ENCODE measurements at regions not wholly inside any gene's neighbourhood (a gene's known extent, or its start where the extent isn't known, plus 50 kb on each side); places are given as distances from the start of the nearest gene placed in this dataset.

DNA sequence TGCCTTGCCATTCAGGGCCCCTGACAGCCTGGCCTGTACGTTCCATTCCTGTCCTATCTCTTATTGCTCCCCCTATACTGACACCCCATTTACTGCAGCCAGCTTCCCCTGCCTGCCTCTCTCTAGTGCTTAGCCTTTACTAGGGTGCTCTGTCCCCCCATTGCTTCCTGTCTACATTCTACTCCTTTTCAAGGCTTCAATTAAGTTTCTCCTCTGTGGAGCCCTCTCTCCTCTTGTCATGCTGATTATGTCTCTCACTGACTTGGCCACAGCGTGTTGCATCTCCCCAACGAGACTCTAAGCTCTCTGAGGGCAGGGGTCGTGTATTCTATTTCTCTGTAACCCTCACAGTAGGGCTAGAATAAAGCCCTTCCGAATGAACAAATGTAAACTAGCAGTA lies 185.2 kb downstream of the RPLP1 start:
- Histone ChIP-seq H3K27me3 (no peaks in the 10 kb centered on the region), H3K9me3 (peaks cover 0 to 5% (median 0%) of the 10 kb centered on the region in 3 donors), H3K4me1 (no peaks in the 10 kb centered on the region), H3K4me3 (no peak overlapping the region), H3K36me3 (no peaks in the 10 kb centered on the region), H3K27ac (no peak overlapping the region)
- no peak for DNase-seq
- TF ChIP-seq CTCF (IDR thresholded peaks at IDR 0.05), result no peak
- intact Hi-C loops (cut with DNase I; ENCODE audit: low total_unique reads), result no loop called here

DNA sequence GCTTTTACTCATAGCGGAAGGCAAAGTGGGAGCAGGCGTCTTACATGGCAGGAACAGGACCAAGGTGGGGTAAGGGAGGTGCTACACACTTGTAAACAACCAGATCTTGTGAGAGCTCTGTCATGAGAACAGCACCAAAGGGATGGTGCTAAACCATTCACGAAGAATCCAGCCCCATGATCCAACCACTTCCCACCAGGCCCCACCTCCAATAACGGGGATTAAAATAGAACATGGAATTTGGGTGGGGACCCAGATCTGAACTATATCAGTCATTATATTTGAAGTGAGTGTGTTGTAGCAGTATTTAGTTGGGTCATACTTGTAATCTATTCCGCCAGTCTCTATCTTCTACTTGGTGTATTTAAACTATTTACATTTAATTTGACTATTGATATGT lies 190.9 kb downstream of the RPLP1 start:
- TF ChIP-seq CTCF (IDR thresholded peaks at IDR 0.05), result no peak

GRCh38 chr15:69643971-69644370 lies 191.4 kb downstream of the RPLP1 start:
- Histone ChIP-seq H3K27ac (no peak overlapping the region), H3K4me1 (no peaks in the 10 kb centered on the region), H3K36me3 (no peaks in the 10 kb centered on the region), H3K4me3 (no peak overlapping the region), H3K27me3 (peaks cover 0 to 6% of the 10 kb centered on the region in 2 donors), H3K9me3 (peaks cover 0 to 5% (median 0%) of the 10 kb centered on the region in 3 donors)
- intact Hi-C loops (cut with DNase I; ENCODE audit: low total_unique reads), result no loop called here
- TF ChIP-seq CTCF (IDR thresholded peaks at IDR 0.05), result no peak
- no peak for DNase-seq

More for the DNA sequence above, 190.9 kb downstream of the RPLP1 start:
- no peaks in the 10 kb centered on the region for H3K36me3 ChIP-seq
- intact Hi-C loops (cut with DNase I; ENCODE audit: low total_unique reads), result no loop called here
- peaks cover 0 to 5% (median 0%) of the 10 kb centered on the region in 3 donors for H3K9me3 ChIP-seq
- no peak overlapping the region for H3K4me3 ChIP-seq
- no peak overlapping the region for H3K27ac ChIP-seq
- H3K27me3 ChIP-seq, result peaks cover 0 to 6% of the 10 kb centered on the region in 2 donors
- DNase-seq, result no peak
- no peaks in the 10 kb centered on the region for H3K4me1 ChIP-seq

DNA sequence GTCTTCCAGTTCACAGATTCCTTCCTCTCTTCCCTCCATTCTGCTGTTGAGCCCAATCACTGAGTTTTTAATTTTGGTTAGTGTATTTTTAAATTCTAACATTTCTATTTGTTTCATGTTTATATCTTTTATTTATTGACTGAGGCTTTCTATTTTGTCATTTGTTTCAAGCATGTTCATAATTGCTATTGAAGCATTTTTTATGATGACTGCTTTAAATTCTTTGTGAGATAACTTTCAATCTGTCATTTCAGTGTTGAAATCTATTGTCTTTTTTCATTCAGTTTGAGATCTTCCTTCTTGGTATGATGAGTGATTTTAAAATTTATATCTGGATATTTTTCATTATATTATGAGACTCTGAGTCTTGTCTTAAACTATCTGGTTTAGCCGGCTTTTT lies 192.3 kb downstream of the RPLP1 start:
- Histone ChIP-seq H3K36me3 (no peaks in the 10 kb centered on the region), H3K27me3 (peaks cover 0 to 6% of the 10 kb centered on the region in 2 donors), H3K9me3 (peaks cover 0 to 5% (median 0%) of the 10 kb centered on the region in 3 donors), H3K4me1 (no peaks in the 10 kb centered on the region), H3K27ac (no peak overlapping the region), H3K4me3 (no peak overlapping the region)
- intact Hi-C loops (cut with DNase I; ENCODE audit: low total_unique reads), result no loop called here
- no peak for TF ChIP-seq CTCF (IDR thresholded peaks at IDR 0.05)
- no peak for DNase-seq

- intact Hi-C loops (cut with DNase I; ENCODE audit: low total_unique reads), result no loop called here
These were observed 194.5 kb downstream of the RPLP1 start for GRCh38 chr15:69647142-69647513.

More at GRCh38 chr15:69647142-69647513, 194.5 kb downstream of the RPLP1 start:
- H3K4me3 ChIP-seq, result no peak overlapping the region
- H3K36me3 ChIP-seq, result no peaks in the 10 kb centered on the region
- no peak for DNase-seq
- no peak for TF ChIP-seq CTCF (IDR thresholded peaks at IDR 0.05)
- H3K9me3 ChIP-seq, result no peaks in the 10 kb centered on the region
- H3K4me1 ChIP-seq, result no peaks in the 10 kb centered on the region
- H3K27me3 ChIP-seq, result peaks cover 0 to 6% of the 10 kb centered on the region in 2 donors
- no peak overlapping the region for H3K27ac ChIP-seq
